HUES6 (cell line): ENCODE measurements at regions not wholly inside any gene's neighbourhood (a gene's known extent, or its start where the extent isn't known, plus 50 kb on each side); places are given as distances from the start of the nearest gene placed in this dataset.
"Not testable (repeated sequence)": the region's sequence is repeated elsewhere in the genome, so short reads cannot be mapped to it uniquely, and the experiment has no call there.

Source experiments
- H3K27ac ChIP-seq: 2 replicates; pipeline ENCODE4 v1.7.0; 2013; ENCODE audit warnings: low read depth, mild to moderate bottlenecking, low read length, inconsistent platforms
- H3K27me3 ChIP-seq: 2 replicates; pipeline ENCODE4 v1.6.1; 2013; ENCODE audit warnings: low read length; ENCODE audit not compliant: control insufficient read depth, insufficient read depth
- H3K36me3 ChIP-seq: 2 replicates; pipeline ENCODE4 v1.6.1; 2013; ENCODE audit warnings: low read length; ENCODE audit not compliant: control insufficient read depth, insufficient read depth
- H3K4me1 ChIP-seq: 2 replicates; pipeline ENCODE4 v1.6.1; 2013; ENCODE audit warnings: low read length; ENCODE audit not compliant: control insufficient read depth, insufficient read depth
- H3K4me3 ChIP-seq: 2 replicates; pipeline ENCODE4 v1.5.1; 2013; ENCODE audit warnings: low read depth, low read length
- H3K9ac ChIP-seq: one replicate; pipeline ENCODE4 v1.6.1; 2013; ENCODE audit warnings: mild to moderate bottlenecking, low read length
- H3K9me3 ChIP-seq: 2 replicates; pipeline ENCODE4 v1.6.1; 2013; ENCODE audit warnings: low read depth, low read length; ENCODE audit not compliant: control insufficient read depth, insufficient read depth

- no peaks in the 10 kb centered on the region for H3K36me3 ChIP-seq
- no peak overlapping the region for H3K27ac ChIP-seq
- no peaks in the 10 kb centered on the region for H3K9me3 ChIP-seq
- H3K4me1 ChIP-seq, result peaks cover 7% of the 10 kb centered on the region; the same call in 1 of the 2 replicates
- no peaks in the 10 kb centered on the region for H3K27me3 ChIP-seq
- no peak overlapping the region for H3K9ac ChIP-seq
- H3K4me3 ChIP-seq, result no peak overlapping the region
Measured at GRCh38 chr20:20795119-20795518, 82.7 kb upstream of the RALGAPA2 start.

GRCh38 chr20:20793591-20793990, 81.1 kb upstream of the RALGAPA2 start:
- Histone ChIP-seq H3K27me3 (no peaks in the 10 kb centered on the region), H3K27ac (no peak overlapping the region), H3K9ac (no peak overlapping the region), H3K4me3 (no peak overlapping the region), H3K4me1 (peaks cover 7% of the 10 kb centered on the region; the same call in 1 of the 2 replicates), H3K9me3 (no peaks in the 10 kb centered on the region), H3K36me3 (no peaks in the 10 kb centered on the region)

- Histone ChIP-seq H3K27ac (no peak overlapping the region), H3K27me3 (no peaks in the 10 kb centered on the region), H3K36me3 (no peaks in the 10 kb centered on the region), H3K4me3 (no peak overlapping the region), H3K9me3 (no peaks in the 10 kb centered on the region), H3K4me1 (peaks cover 7% of the 10 kb centered on the region; the same call in 1 of the 2 replicates), H3K9ac (no peak overlapping the region)
Measured at GRCh38 chr20:20791664-20792568, 79.5 kb upstream of the RALGAPA2 start.

GRCh38 chr20:20788308-20788707, 75.9 kb upstream of the RALGAPA2 start:
- H3K36me3 ChIP-seq, result no peaks in the 10 kb centered on the region
- no peak overlapping the region for H3K9ac ChIP-seq
- no peaks in the 10 kb centered on the region for H3K27me3 ChIP-seq
- H3K9me3 ChIP-seq, result 0 out of 2 replicates have a peak, but pooled peaks cover 3% of the 10 kb centered on the region
- H3K4me3 ChIP-seq, result no peak overlapping the region
- no peak overlapping the region for H3K27ac ChIP-seq
- peaks cover 3% of the 10 kb centered on the region; the same call in 1 of the 2 replicates for H3K4me1 ChIP-seq

- H3K9me3 ChIP-seq, result 0 out of 2 replicates have a peak, but pooled peaks cover 3% of the 10 kb centered on the region
- no peak overlapping the region for H3K9ac ChIP-seq
- no peaks in the 10 kb centered on the region for H3K27me3 ChIP-seq
- no peaks in the 10 kb centered on the region for H3K36me3 ChIP-seq
- H3K27ac ChIP-seq, result no peak overlapping the region
- H3K4me3 ChIP-seq, result no peak overlapping the region
- H3K4me1 ChIP-seq, result no peaks in the 10 kb centered on the region
Measured at GRCh38 chr20:20786428-20786827, 74.0 kb upstream of the RALGAPA2 start.

- H3K9ac ChIP-seq, result no peak overlapping the region
- H3K27me3 ChIP-seq, result no peaks in the 10 kb centered on the region
- H3K27ac ChIP-seq, result no peak overlapping the region
- 0 out of 2 replicates have a peak, but pooled peaks cover 3% of the 10 kb centered on the region for H3K9me3 ChIP-seq
- no peak overlapping the region for H3K4me3 ChIP-seq
- H3K4me1 ChIP-seq, result no peaks in the 10 kb centered on the region
- H3K36me3 ChIP-seq, result no peaks in the 10 kb centered on the region
Measured at GRCh38 chr20:20785226-20785625, 72.8 kb upstream of the RALGAPA2 start.

GRCh38 chr20:20784450-20784849, 72.0 kb upstream of the RALGAPA2 start:
- H3K4me1 ChIP-seq, H3K27ac ChIP-seq, H3K9ac ChIP-seq, H3K36me3 ChIP-seq, H3K27me3 ChIP-seq, H3K9me3 ChIP-seq, H3K4me3 ChIP-seq: not testable (repeated sequence)

- Histone ChIP-seq H3K9ac (no peak overlapping the region), H3K4me3 (no peak overlapping the region), H3K36me3 (no peaks in the 10 kb centered on the region), H3K27ac (no peak overlapping the region), H3K27me3 (no peaks in the 10 kb centered on the region), H3K9me3 (0 out of 2 replicates have a peak, but pooled peaks cover 3% of the 10 kb centered on the region), H3K4me1 (no peaks in the 10 kb centered on the region)
Measured at GRCh38 chr20:20783450-20783849, 71.0 kb upstream of the RALGAPA2 start.

- no peak overlapping the region for H3K27ac ChIP-seq
- H3K4me3 ChIP-seq, result no peak overlapping the region
- no peaks in the 10 kb centered on the region for H3K27me3 ChIP-seq
Measured at GRCh38 chr20:20782755-20783154, 70.3 kb upstream of the RALGAPA2 start.

GRCh38 chr20:20782231-20782630, 69.8 kb upstream of the RALGAPA2 start:
- Histone ChIP-seq H3K9ac (no peak overlapping the region), H3K27ac (no peak overlapping the region), H3K4me1 (no peaks in the 10 kb centered on the region), H3K27me3 (no peaks in the 10 kb centered on the region), H3K4me3 (no peak overlapping the region), H3K36me3 (no peaks in the 10 kb centered on the region), H3K9me3 (0 out of 2 replicates have a peak, but pooled peaks cover 3% of the 10 kb centered on the region)

More at GRCh38 chr20:20782755-20783154, 70.3 kb upstream of the RALGAPA2 start:
- Histone ChIP-seq H3K36me3 (no peaks in the 10 kb centered on the region), H3K9me3 (0 out of 2 replicates have a peak, but pooled peaks cover 3% of the 10 kb centered on the region), H3K4me1 (no peaks in the 10 kb centered on the region), H3K9ac (no peak overlapping the region)

- Histone ChIP-seq H3K27me3 (no peaks in the 10 kb centered on the region), H3K9ac (no peak overlapping the region)
Measured at GRCh38 chr20:20781029-20781428, 68.6 kb upstream of the RALGAPA2 start.

More at GRCh38 chr20:20781029-20781428, 68.6 kb upstream of the RALGAPA2 start:
- H3K36me3 ChIP-seq, result no peaks in the 10 kb centered on the region
- H3K4me3 ChIP-seq, result no peak overlapping the region
- no peaks in the 10 kb centered on the region for H3K4me1 ChIP-seq
- H3K9me3 ChIP-seq, result 0 out of 2 replicates have a peak, but pooled peaks cover 5% of the 10 kb centered on the region
- no peak overlapping the region for H3K27ac ChIP-seq
